WTC11 (cell line): ENCODE measurements at regions not wholly inside any gene's neighbourhood (a gene's known extent, or its start where the extent isn't known, plus 50 kb on each side); places are given as distances from the start of the nearest gene placed in this dataset.

Experiments used
- ATAC-seq: fragments of 200-7000 bp; cut with Tn5 transposase; 2 replicates; pipeline ENCODE4 v1.10.0; 2021; ENCODE audit warnings: mild to moderate bottlenecking, moderate library complexity
- CTCF ChIA-PET: fragments of 300-600 bp; sonication (Branson Sonifier 250); formaldehyde crosslinking; loops from one replicate; lab custom pipeline; 2021; ENCODE audit warnings: antibody characterized with exemption; lab: Charles Lee
- POLR2A ChIA-PET: fragments of 350-600 bp; sonication (Branson Sonifier 250); formaldehyde crosslinking; loops from one replicate; lab custom pipeline; 2021; ENCODE audit warnings: antibody characterized with exemption; lab: Charles Lee
- DNase-seq: peaks from one replicate; pipeline ENCODE4 v3.0.0; 2021; ENCODE audit warnings: low spot score
- H3K27ac Mint-ChIP-seq: 2 replicates; pipeline ENCODE4 v1.8.0; 2021; ENCODE audit warnings: mixed read lengths
- H3K27me3 Mint-ChIP-seq: 2 replicates; pipeline ENCODE4 v1.8.0; 2021; ENCODE audit warnings: low read depth, mild to moderate bottlenecking, moderate library complexity, mixed read lengths
- H3K36me3 Mint-ChIP-seq: 2 replicates; pipeline ENCODE4 v1.8.0; 2021; ENCODE audit warnings: mixed read lengths
- H3K4me1 Mint-ChIP-seq: 2 replicates; pipeline ENCODE4 v1.8.0; 2022; ENCODE audit warnings: mixed read lengths
- H3K4me3 Mint-ChIP-seq: 2 replicates; pipeline ENCODE4 v1.8.0; 2021; ENCODE audit warnings: mild to moderate bottlenecking, moderate library complexity, mixed read lengths
- H3K9me3 Mint-ChIP-seq: 2 replicates; pipeline ENCODE4 v1.8.0; 2021; ENCODE audit warnings: mixed read lengths
- AFF4 ChIP-seq: sonication (generic); formaldehyde crosslinking; IDR thresholded peaks from 2 replicates; pipeline ENCODE4 v1.8.1; 2023; ENCODE audit warnings: mild to moderate bottlenecking, missing genetic modification reagents, borderline replicate concordance
- CTCF ChIP-seq: fragments of 200-600 bp; IDR thresholded peaks from 2 replicates; pipeline ENCODE4 v1.8.0; 2022; ENCODE audit warnings: antibody characterized with exemption
- EMX1 ChIP-seq: fragments of 250-450 bp; sonication (Bioruptor Pico); IDR thresholded peaks from 2 replicates; pipeline ENCODE4 v1.8.0; 2021; ENCODE audit warnings: mild to moderate bottlenecking
- ESRRA ChIP-seq: sonication (generic); formaldehyde crosslinking; IDR thresholded peaks from 2 replicates; pipeline ENCODE4 v1.8.1; 2022; ENCODE audit warnings: mild to moderate bottlenecking, missing genetic modification reagents, borderline replicate concordance
- ETV6 ChIP-seq: sonication (generic); formaldehyde crosslinking; IDR thresholded peaks from 2 replicates; pipeline ENCODE4 v1.8.1; 2022; ENCODE audit warnings: mild to moderate bottlenecking, missing genetic modification reagents
- FOXJ3 ChIP-seq: sonication (generic); formaldehyde crosslinking; IDR thresholded peaks from 2 replicates; pipeline ENCODE4 v1.9.0; 2021; ENCODE audit warnings: missing genetic modification reagents, mild to moderate bottlenecking, borderline replicate concordance
- GRHL2 ChIP-seq: fragments of 250-450 bp; sonication (Bioruptor Pico); IDR thresholded peaks from 2 replicates; pipeline ENCODE4 v1.8.0; 2022; ENCODE audit warnings: mild to moderate bottlenecking, moderate library complexity; ENCODE audit not compliant: insufficient replicate concordance, severe bottlenecking
- IRF1 ChIP-seq: sonication (generic); formaldehyde crosslinking; IDR thresholded peaks from 2 replicates; pipeline ENCODE4 v1.8.0; 2023; ENCODE audit warnings: missing genetic modification reagents
- NR3C1 ChIP-seq: sonication (generic); formaldehyde crosslinking; conservative IDR thresholded peaks from 2 replicates; pipeline ENCODE4 v1.8.1; 2023; ENCODE audit warnings: low read depth, mild to moderate bottlenecking, missing genetic modification reagents
- PRRX2 ChIP-seq: fragments of 250-450 bp; sonication (Bioruptor Pico); IDR thresholded peaks from 2 replicates; pipeline ENCODE4 v1.8.0; 2021; ENCODE audit warnings: mild to moderate bottlenecking
- ZBTB21 ChIP-seq: sonication (generic); formaldehyde crosslinking; IDR thresholded peaks from 2 replicates; pipeline ENCODE4 v1.8.1; 2023; ENCODE audit warnings: mild to moderate bottlenecking, missing genetic modification reagents, borderline replicate concordance
- ZMAT4 ChIP-seq: fragments of 250-450 bp; sonication (Bioruptor Pico); IDR thresholded peaks from 2 replicates; pipeline ENCODE4 v1.9.0; 2021; ENCODE audit warnings: mild to moderate bottlenecking
- ZNF138 ChIP-seq: sonication (generic); formaldehyde crosslinking; conservative IDR thresholded peaks from 2 replicates; pipeline ENCODE4 v1.8.1; 2022; ENCODE audit warnings: mild to moderate bottlenecking, moderate library complexity, missing genetic modification reagents
- ZNF232 ChIP-seq: sonication (generic); formaldehyde crosslinking; IDR thresholded peaks from 2 replicates; pipeline ENCODE4 v1.8.0; 2022; ENCODE audit warnings: mild to moderate bottlenecking, missing genetic modification reagents
- ZNF281 ChIP-seq: sonication (generic); formaldehyde crosslinking; IDR thresholded peaks from 2 replicates; pipeline ENCODE4 v1.8.0; 2023; ENCODE audit warnings: mild to moderate bottlenecking, missing genetic modification reagents
- ZNF512 ChIP-seq: sonication (generic); formaldehyde crosslinking; IDR thresholded peaks from 2 replicates; pipeline ENCODE4 v1.8.1; 2022; ENCODE audit warnings: missing genetic modification reagents, borderline replicate concordance
- ZNF532 ChIP-seq: fragments of 250-450 bp; sonication (Bioruptor Pico); IDR thresholded peaks from 2 replicates; pipeline ENCODE4 v1.9.0; 2021; ENCODE audit warnings: mild to moderate bottlenecking, borderline replicate concordance
- ZSCAN18 ChIP-seq: fragments of 250-450 bp; sonication (Bioruptor Pico); IDR thresholded peaks from 2 replicates; pipeline ENCODE4 v2.1.2; 2022; ENCODE audit warnings: mild to moderate bottlenecking, moderate library complexity

GRCh38 chr6:159499034-159499433 lies 194.0 kb downstream of the SOD2 start:
- peaks cover 26% of the 10 kb centered on the region for H3K9me3 Mint-ChIP-seq
- H3K4me1 Mint-ChIP-seq = 0 out of 2 replicates have a peak, but pooled peaks cover 2% of the 10 kb centered on the region
- TF ChIP-seq FOXJ3 (CRISPR knock-in tag) = no peak
- no peak for TF ChIP-seq CTCF
- TF ChIP-seq ZBTB21 = no peak
- no peak for TF ChIP-seq GRHL2 (CRISPR knock-in tag)
- TF ChIP-seq ZNF138 = no peak
- TF ChIP-seq ETV6 = no peak
- no peak for TF ChIP-seq IRF1
- no peak for TF ChIP-seq ZNF281 (CRISPR knock-in tag)
- no peak for TF ChIP-seq AFF4
- no peak for TF ChIP-seq EMX1 (CRISPR knock-in tag)
- TF ChIP-seq PRRX2 (CRISPR knock-in tag) = no peak
- TF ChIP-seq NR3C1 = no peak
- no peak for TF ChIP-seq ZNF512
- TF ChIP-seq ZSCAN18 (CRISPR knock-in tag) = no peak
- TF ChIP-seq ZNF232 (CRISPR knock-in tag) = no peak
- TF ChIP-seq ZMAT4 (CRISPR knock-in tag) = no peak
- TF ChIP-seq ZNF532 (CRISPR knock-in tag) = no peak
- no peak for TF ChIP-seq ESRRA
- TF ChIP-seq, all 79 proteins: peak for 0
- H3K27ac Mint-ChIP-seq = no peak overlapping the region
- CTCF ChIA-PET = interaction anchor here (1.1 kb wide), 1 partner anchor 325 kb away, joined by 3 read pairs; no protein-coding TSS in a partner anchor
- H3K4me3 Mint-ChIP-seq = no peak overlapping the region
- peaks cover 2% of the 10 kb centered on the region; the same call in 1 of the 2 replicates for H3K36me3 Mint-ChIP-seq
- ATAC-seq (no peak), DNase-seq (no peak)
- POLR2A ChIA-PET = no interaction called here
- H3K27me3 Mint-ChIP-seq = peaks cover 2% of the 10 kb centered on the region; the same call in 1 of the 2 replicates
